Immature natural killer cell (primary cell): ENCODE measurements at regions not wholly inside any gene's neighbourhood (a gene's known extent, or its start where the extent isn't known, plus 50 kb on each side); places are given as distances from the start of the nearest gene placed in this dataset.
"Not testable (repeated sequence)": the region's sequence is repeated elsewhere in the genome, so short reads cannot be mapped to it uniquely, and the experiment has no call there.

ENCODE experiments used
- DNase-seq, 3 donors: peaks; one replicate each; pipeline ENCODE4 v3.0.0; 2022; ENCODE audit warnings: mixed read lengths in 1 of 3
- H3K27ac Mint-ChIP-seq, 6 donors: one replicate each; pipeline ENCODE4 v1.8.0; 2020; ENCODE audit warnings: mixed read lengths in 6 of 6, mild to moderate bottlenecking in 5 of 6, inconsistent platforms in 4 of 6, moderate library complexity in 3 of 6
- H3K27me3 Mint-ChIP-seq, 3 donors: one replicate each; pipeline ENCODE4 v1.8.0; 2020 to 2021; ENCODE audit warnings: low read depth in 3 of 3, mild to moderate bottlenecking in 3 of 3, mixed read lengths in 3 of 3, moderate library complexity in 3 of 3, inconsistent platforms in 1 of 3
- H3K36me3 Mint-ChIP-seq, 3 donors: one replicate each; pipeline ENCODE4 v1.8.0; 2020; ENCODE audit warnings: mixed read lengths in 3 of 3, inconsistent platforms in 2 of 3, mild to moderate bottlenecking in 2 of 3
- H3K4me1 Mint-ChIP-seq, 2 donors: one replicate each; pipeline ENCODE4 v1.8.0; 2020; ENCODE audit warnings: inconsistent platforms in 2 of 2, mild to moderate bottlenecking in 2 of 2, mixed read lengths in 2 of 2, moderate library complexity in 1 of 2
- H3K4me3 Mint-ChIP-seq, 5 donors: one replicate each; pipeline ENCODE4 v1.8.0; 2020; ENCODE audit warnings: mild to moderate bottlenecking in 5 of 5, mixed read lengths in 5 of 5, inconsistent platforms in 3 of 5, moderate library complexity in 3 of 5
- H3K9me3 Mint-ChIP-seq, 6 donors: one replicate each; pipeline ENCODE4 v1.8.0; 2020; ENCODE audit warnings: mild to moderate bottlenecking in 6 of 6, mixed read lengths in 6 of 6, inconsistent platforms in 4 of 6, moderate library complexity in 3 of 6

DNA sequence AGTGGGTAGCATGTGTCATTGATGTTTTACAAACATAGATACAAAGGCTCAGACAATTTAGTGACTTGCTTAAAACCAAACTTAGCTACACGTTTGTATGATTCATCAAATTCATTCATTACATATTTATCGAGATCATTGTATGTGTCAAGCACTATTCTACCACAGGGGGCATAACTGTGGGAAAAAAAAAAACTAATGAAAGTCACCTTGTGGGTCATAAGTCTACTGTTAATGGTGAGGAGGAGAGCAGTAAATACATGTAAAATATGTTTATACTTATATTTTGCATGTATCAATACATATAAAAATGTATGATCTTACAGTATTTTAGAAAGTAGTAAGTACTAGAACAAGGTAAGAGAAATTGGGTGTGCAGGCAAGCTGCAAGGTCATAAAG lies 933.8 kb downstream of the IPMK start:
- Mint-ChIP-seq H3K27ac (no peak overlapping the region), H3K4me3 (no peak overlapping the region), H3K36me3 (no peaks in the 10 kb centered on the region), H3K27me3 (no peaks in the 10 kb centered on the region), H3K9me3 (peaks cover 0 to 5% (median 1%) of the 10 kb centered on the region in 6 donors), H3K4me1 (no peaks in the 10 kb centered on the region)
- no peak for DNase-seq

DNA sequence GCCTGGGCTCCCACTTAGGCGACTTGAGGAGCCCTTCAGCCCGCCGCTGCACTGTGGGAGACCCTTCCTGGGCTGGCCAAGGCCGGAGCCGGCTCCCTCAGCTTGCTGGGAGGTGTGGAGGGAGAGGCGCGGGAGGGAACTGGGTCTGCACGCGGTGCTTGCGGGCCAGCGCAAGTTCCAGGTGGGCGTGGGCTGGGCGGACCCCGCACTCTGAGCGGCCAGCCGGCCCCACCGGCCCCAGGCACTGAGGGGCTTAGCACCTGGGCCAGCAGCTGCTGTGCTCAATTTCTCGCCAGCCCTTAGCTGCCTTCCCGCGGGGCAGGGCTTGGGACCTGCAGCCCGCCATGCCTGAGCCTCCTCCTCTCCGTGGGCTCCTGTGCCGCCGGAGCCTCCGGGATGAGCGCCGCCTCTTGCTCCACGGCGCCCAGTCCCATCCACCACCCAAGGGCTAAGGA lies 946.3 kb downstream of the IPMK start:
- not testable (repeated sequence) for H3K27me3 Mint-ChIP-seq, H3K4me3 Mint-ChIP-seq, H3K27ac Mint-ChIP-seq, DNase-seq, H3K36me3 Mint-ChIP-seq, H3K4me1 Mint-ChIP-seq
- H3K9me3 Mint-ChIP-seq = peaks cover 1 to 21% (median 5%) of the 10 kb centered on the region in 6 donors

DNA sequence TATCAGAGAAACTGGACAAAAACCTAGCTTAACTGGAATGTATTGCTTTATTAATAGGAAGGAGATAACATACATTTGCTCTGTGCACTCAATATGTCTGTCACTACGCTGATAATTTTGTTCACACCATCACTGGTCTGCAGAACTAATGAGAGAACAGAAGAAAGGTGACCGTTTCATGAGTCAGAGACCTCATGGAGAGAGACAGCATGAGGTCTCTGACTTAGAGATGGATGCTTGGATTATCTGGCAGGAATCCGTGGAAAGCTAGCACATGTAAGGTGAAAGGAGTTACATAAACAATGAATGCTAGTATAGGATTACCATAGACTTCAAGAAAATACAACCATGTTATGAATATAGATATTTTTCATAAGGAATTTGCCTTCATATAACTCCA lies 947.3 kb downstream of the IPMK start:
- H3K27ac Mint-ChIP-seq = no peak overlapping the region
- H3K4me3 Mint-ChIP-seq = no peak overlapping the region
- H3K27me3 Mint-ChIP-seq = peaks cover 0 to 1% (median 0%) of the 10 kb centered on the region in 3 donors
- peaks cover 1 to 21% (median 6%) of the 10 kb centered on the region in 6 donors for H3K9me3 Mint-ChIP-seq
- DNase-seq = no peak
- H3K4me1 Mint-ChIP-seq = no peaks in the 10 kb centered on the region
- H3K36me3 Mint-ChIP-seq = no peaks in the 10 kb centered on the region

DNA sequence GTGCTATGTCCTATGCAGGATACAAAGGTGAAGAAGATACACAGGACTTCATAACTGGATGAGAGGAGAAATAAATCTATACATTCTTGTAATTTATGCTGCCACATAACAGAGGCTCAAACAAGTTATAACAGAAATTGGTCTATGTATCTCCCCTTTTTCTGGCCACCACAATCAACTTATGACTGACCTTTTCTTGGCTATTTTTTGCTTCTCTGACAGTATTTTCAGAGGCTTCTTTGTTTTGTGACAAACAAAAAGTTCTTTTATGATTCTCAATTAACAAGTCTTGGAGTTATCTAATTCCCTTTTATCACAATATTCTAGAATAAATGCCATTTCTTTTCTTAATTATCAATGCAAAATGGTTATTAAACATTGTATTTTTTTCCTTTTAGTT lies 953.0 kb upstream of the ZWINT start:
- DNase-seq = no peak
- Mint-ChIP-seq H3K27ac (no peak overlapping the region), H3K27me3 (no peaks in the 10 kb centered on the region), H3K36me3 (no peaks in the 10 kb centered on the region), H3K4me1 (no peaks in the 10 kb centered on the region), H3K4me3 (no peak overlapping the region), H3K9me3 (peaks cover 4 to 11% (median 6%) of the 10 kb centered on the region in 6 donors)

DNA sequence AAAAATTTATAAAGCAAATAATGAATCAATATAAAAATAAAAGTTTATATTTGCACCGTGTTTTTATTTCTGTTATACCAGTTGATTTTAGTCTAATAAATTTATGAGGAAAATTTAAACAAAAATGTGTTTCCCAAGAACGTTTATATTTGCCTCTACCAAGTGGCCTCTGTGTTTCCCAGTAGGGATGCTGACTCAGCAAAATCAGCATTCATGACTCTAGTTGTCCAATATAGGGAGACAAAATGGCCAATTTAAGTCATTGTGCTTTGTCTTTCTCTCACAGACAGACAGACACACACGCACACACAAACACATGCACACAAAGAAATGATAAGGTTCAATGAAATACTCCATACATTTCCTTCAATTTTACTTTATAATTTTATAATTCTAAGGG lies 942.5 kb upstream of the ZWINT start:
- peaks cover 4 to 28% (median 12%) of the 10 kb centered on the region in 6 donors for H3K9me3 Mint-ChIP-seq
- H3K27me3 Mint-ChIP-seq = no peaks in the 10 kb centered on the region
- H3K36me3 Mint-ChIP-seq = no peaks in the 10 kb centered on the region
- no peak for DNase-seq
- no peak overlapping the region for H3K27ac Mint-ChIP-seq
- H3K4me1 Mint-ChIP-seq = no peaks in the 10 kb centered on the region
- H3K4me3 Mint-ChIP-seq = no peak overlapping the region

DNA sequence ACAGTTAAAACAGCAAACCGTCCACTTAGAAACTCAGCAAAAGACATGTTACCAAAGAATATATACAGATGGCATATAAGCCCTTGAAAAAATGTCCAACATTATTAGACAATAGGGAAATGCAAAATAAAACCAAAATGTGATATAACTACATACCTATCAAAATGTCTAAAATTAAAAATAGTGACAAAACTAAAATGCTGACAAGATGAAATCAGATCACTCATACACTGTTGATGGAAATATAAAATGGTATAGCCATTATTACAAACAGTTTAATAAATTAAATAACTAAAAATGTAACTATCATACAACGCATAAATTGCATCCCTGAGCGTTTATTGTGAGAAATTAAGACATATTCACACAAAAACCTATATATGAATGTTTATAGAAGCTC lies 939.7 kb upstream of the ZWINT start:
- H3K4me1 Mint-ChIP-seq = no peaks in the 10 kb centered on the region
- H3K9me3 Mint-ChIP-seq = peaks cover 3 to 15% (median 9%) of the 10 kb centered on the region in 6 donors
- DNase-seq = no peak
- no peaks in the 10 kb centered on the region for H3K27me3 Mint-ChIP-seq
- no peak overlapping the region for H3K27ac Mint-ChIP-seq
- H3K36me3 Mint-ChIP-seq = no peaks in the 10 kb centered on the region
- no peak overlapping the region for H3K4me3 Mint-ChIP-seq

DNA sequence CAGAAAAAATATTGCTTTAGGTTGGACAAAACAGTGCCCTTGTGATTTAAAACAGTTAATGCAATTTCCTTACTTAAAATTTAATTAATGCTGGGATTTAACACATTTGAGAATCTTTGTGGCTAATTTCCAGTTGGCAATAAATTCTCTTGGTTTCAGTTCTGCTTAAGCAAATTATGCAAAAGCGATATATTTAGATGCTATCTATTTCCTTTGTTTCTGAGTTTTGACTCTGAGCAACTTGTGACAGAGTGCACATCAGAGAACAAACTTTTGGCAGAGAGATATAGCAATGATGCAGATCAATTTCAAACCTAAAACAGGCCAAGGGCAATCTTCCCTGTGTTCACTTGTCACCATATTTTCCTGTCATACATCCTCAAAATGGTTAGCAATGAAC lies 933.6 kb upstream of the ZWINT start:
- Mint-ChIP-seq H3K27ac (no peak overlapping the region), H3K9me3 (peaks cover 0 to 15% (median 5%) of the 10 kb centered on the region in 6 donors)

DNA sequence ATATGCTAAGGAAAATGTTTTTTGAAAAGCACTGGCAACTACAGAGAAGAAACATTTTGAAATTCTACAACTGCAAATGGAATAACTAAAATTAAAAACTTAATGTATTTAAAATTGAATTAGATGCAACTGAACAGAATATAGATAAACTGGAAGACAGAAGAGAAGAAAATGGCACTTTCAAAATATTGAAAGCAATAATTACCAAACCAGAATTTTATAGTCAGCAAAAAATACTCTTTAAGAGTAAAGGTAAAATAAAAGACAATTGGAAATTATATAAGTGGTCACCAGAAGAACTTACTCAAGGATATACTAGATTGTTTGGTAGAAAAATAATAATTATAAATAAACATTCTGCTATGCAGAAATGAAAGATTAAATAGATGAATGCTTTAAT lies 927.7 kb upstream of the ZWINT start:
- H3K4me1 Mint-ChIP-seq = no peaks in the 10 kb centered on the region

More for the DNA sequence above, 933.6 kb upstream of the ZWINT start:
- no peak for DNase-seq
- H3K27me3 Mint-ChIP-seq = no peaks in the 10 kb centered on the region
- no peaks in the 10 kb centered on the region for H3K36me3 Mint-ChIP-seq
- H3K4me3 Mint-ChIP-seq = no peak overlapping the region
- no peaks in the 10 kb centered on the region for H3K4me1 Mint-ChIP-seq

DNA sequence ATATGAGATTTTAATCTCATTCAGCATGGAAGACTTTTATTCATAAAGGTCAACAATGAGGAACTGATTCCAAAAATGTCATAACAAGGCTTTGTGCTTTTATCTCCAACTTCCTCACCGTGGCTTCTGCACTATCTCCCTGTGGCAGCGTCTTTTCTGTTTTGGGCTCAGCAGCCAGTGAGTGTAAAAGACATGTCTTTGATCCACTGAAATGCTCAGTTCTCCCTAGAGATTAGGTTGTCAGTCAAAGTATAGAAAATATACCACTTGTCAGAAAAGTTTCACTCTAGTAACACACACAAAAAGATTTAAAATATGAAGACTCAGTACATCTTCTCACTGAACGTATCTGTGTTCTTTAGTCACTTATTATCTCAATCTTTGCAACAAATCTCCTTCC lies 901.8 kb upstream of the ZWINT start:
- no peaks in the 10 kb centered on the region for H3K4me1 Mint-ChIP-seq
- no peak overlapping the region for H3K4me3 Mint-ChIP-seq
- peaks cover 0 to 1% (median 0%) of the 10 kb centered on the region in 3 donors for H3K27me3 Mint-ChIP-seq
- DNase-seq = no peak
- no peak overlapping the region for H3K27ac Mint-ChIP-seq
- peaks cover 8 to 33% (median 22%) of the 10 kb centered on the region in 6 donors for H3K9me3 Mint-ChIP-seq
- no peaks in the 10 kb centered on the region for H3K36me3 Mint-ChIP-seq

More for the DNA sequence above, 927.7 kb upstream of the ZWINT start:
- Mint-ChIP-seq H3K4me3 (no peak overlapping the region), H3K27ac (no peak overlapping the region), H3K27me3 (no peaks in the 10 kb centered on the region), H3K9me3 (peaks cover 2 to 23% (median 7%) of the 10 kb centered on the region in 6 donors), H3K36me3 (no peaks in the 10 kb centered on the region)
- no peak for DNase-seq

DNA sequence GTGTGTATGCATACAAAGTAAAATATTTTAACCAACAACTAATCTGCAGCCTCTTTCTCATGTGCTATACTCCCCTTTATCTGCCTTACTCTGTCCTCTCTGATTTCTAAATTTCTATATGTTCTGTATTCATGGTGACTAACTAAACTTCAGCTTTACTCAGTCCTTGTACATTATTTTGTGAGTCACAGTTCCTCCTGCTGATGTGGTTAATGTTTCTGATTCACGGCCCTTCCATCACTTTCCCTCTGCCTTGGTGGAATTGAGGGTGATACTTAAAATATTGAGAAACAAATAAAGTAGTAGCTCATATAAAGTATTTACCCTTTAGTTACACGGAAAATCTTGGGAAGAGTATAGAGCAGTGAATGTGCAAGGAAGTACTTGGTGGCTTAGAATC lies 899.1 kb upstream of the ZWINT start:
- Mint-ChIP-seq H3K4me1 (no peaks in the 10 kb centered on the region), H3K4me3 (no peak overlapping the region), H3K27ac (no peak overlapping the region), H3K36me3 (no peaks in the 10 kb centered on the region), H3K9me3 (peaks cover 13 to 43% (median 29%) of the 10 kb centered on the region in 6 donors), H3K27me3 (peaks cover 0 to 1% (median 0%) of the 10 kb centered on the region in 3 donors)
- DNase-seq = no peak

DNA sequence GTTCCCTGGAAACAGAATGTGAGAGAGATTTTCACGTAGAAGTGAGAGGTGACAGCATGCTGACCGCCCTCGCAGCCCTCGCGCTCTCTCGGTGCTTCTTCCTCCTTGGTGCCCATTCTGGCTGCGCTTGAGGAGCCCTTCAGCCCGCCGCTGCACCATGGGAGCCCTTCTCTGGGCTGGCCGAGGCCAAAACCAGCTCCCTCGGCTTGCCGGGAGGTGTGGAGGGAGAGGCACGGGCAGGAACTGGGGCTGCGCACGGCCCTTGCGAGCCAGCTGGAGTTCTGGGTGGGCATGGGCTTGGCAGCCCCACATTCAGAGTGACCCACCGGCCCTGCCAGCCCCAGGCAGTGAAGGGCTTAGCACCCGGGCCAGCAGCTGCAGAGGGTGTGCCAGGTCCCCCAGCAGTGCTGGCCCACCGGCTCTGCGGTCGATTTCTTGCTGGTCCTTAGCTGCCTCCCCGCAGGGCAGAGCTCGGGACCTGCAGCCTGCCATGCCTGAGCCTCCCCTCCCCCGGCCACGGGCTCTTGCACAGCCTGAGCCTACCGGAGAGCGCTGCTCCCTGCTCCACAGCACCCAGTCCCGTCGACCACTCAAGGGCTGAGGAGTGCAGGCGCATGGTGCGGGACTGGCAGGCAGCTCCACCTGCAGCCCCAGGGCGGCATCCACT lies 888.7 kb upstream of the ZWINT start:
- H3K27ac Mint-ChIP-seq = no peak overlapping the region
- H3K4me1 Mint-ChIP-seq = no peaks in the 10 kb centered on the region
- peaks cover 2 to 31% (median 14%) of the 10 kb centered on the region in 6 donors for H3K9me3 Mint-ChIP-seq
- H3K4me3 Mint-ChIP-seq = no peak overlapping the region
- no peak for DNase-seq
- H3K27me3 Mint-ChIP-seq = no peaks in the 10 kb centered on the region
- H3K36me3 Mint-ChIP-seq = no peaks in the 10 kb centered on the region

DNA sequence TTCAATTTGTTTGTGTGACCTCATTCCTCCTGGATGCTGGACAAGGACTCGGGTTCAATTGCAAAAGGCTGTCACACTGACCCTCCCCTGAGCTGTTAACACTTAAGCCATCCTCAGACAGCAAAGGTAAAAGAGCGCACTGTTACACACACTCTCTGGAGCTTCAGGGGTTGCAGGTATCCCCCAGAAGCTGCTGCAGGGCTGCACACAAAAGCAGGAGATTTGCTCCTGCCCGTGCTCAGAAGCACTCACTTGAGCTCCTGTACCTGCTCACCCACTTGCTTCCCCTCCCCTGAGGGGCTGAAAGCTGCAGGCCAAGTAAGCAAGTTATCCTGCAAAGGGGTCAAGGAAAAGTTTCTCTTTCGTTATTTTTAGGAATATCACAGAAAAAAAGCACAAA lies 886.2 kb upstream of the ZWINT start:
- Mint-ChIP-seq H3K27ac (no peak overlapping the region), H3K4me1 (no peaks in the 10 kb centered on the region), H3K36me3 (no peaks in the 10 kb centered on the region), H3K4me3 (no peak overlapping the region), H3K9me3 (peaks cover 2 to 27% (median 14%) of the 10 kb centered on the region in 6 donors), H3K27me3 (no peaks in the 10 kb centered on the region)
- no peak for DNase-seq

DNA sequence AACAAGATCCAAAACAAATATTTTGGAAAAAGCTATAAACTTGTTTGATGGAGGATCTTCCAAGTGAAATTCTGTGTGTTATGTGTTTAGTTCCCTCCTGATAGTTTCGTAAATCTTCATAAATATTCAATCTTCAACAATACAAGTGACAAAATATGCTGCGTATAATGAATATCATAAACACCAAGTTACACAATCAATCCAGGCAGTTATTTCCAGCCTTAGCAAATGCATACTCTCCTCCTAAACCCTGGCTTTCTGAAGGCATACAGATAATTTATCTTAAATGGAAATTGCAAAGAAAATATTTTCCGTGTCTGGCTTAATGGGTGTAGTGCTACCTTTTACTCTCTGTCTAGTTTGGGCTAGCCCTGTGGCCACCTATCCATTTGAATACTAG lies 864.9 kb upstream of the ZWINT start:
- H3K9me3 Mint-ChIP-seq = peaks cover 3 to 41% (median 28%) of the 10 kb centered on the region in 6 donors
- DNase-seq = no peak
- H3K27ac Mint-ChIP-seq = no peak overlapping the region
- H3K27me3 Mint-ChIP-seq = peaks cover 0 to 2% (median 0%) of the 10 kb centered on the region in 3 donors
- H3K4me1 Mint-ChIP-seq = no peaks in the 10 kb centered on the region
- H3K36me3 Mint-ChIP-seq = no peaks in the 10 kb centered on the region
- no peak overlapping the region for H3K4me3 Mint-ChIP-seq

DNA sequence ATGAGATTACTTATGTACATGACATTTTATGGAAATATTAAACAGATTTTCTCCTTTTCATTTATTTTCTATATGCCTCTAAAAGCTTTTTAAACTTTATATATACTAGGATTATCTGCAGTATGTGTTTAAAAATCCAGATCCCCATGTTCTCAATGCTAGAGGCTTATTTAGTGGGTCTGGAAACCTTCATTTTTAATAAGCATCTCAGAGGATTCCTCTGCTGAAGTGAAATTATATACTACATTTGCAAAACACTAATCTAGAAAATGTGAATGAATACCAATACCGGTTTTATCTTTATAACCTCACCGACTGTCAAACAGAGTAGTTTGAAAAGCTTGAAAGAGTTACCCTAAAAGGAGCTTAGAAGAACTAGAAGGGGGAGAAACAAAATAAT lies 863.8 kb upstream of the ZWINT start:
- Mint-ChIP-seq H3K27me3 (peaks cover 0 to 2% (median 0%) of the 10 kb centered on the region in 3 donors), H3K36me3 (no peaks in the 10 kb centered on the region), H3K27ac (no peak overlapping the region), H3K4me3 (no peak overlapping the region), H3K4me1 (no peaks in the 10 kb centered on the region), H3K9me3 (peaks cover 0 to 30% (median 19%) of the 10 kb centered on the region in 6 donors)
- DNase-seq = no peak

DNA sequence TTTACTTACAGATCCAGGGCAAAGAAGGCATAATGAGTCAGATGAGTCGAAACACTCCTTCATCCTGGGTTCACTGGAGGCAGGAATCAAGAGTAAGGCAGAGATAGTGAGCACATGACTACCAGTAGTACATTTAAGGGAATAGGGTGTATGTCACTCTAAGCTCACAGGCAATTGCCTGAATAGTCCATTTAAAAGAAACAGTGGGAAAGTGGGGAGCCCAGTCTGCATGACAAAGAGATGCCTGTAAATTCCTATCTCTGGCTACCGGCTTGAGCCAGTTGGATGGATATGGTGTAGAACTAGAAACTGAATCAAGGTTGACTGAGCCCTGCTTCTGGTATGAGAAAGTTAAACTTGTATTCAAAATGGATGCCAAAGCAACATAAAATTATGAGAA lies 861.5 kb upstream of the ZWINT start:
- H3K36me3 Mint-ChIP-seq = peaks cover 0 to 3% (median 0%) of the 10 kb centered on the region in 3 donors
- H3K27me3 Mint-ChIP-seq = no peaks in the 10 kb centered on the region
- H3K27ac Mint-ChIP-seq = no peak overlapping the region
- H3K4me1 Mint-ChIP-seq = no peaks in the 10 kb centered on the region
- DNase-seq = no peak
- H3K9me3 Mint-ChIP-seq = peaks cover 0 to 38% (median 9%) of the 10 kb centered on the region in 6 donors
- no peak overlapping the region for H3K4me3 Mint-ChIP-seq
